ENCODE measurements at regions not wholly inside any gene's neighbourhood (a gene's known extent, or its start where the extent isn't known, plus 50 kb on each side); places are given as distances from the start of the nearest gene placed in this dataset.

DNA sequence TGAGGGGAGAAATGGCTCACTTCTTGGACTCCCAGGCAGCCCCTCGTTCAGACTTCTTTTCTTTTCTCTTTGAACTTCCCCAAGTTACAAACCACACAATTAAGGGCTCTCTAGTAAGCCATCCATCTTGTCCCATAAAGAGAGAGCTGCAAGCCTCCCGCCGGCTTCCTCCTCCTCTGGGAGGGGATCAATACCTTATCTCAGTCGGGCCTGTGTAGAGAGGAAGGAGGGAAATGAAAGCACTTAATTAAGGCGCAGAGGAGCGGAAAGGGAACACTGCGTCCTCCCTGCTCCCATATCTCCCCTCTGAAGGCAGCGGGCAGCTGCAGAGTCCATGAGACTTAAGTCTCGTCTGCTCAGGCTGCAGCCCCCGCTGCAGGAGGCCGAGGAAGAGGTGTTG is 112.6 kb upstream of the CSF3R start:
- no peak for TF ChIP-seq POLR2A (IDR thresholded peaks at IDR 0.05)
- TF ChIP-seq, protein P1, sequence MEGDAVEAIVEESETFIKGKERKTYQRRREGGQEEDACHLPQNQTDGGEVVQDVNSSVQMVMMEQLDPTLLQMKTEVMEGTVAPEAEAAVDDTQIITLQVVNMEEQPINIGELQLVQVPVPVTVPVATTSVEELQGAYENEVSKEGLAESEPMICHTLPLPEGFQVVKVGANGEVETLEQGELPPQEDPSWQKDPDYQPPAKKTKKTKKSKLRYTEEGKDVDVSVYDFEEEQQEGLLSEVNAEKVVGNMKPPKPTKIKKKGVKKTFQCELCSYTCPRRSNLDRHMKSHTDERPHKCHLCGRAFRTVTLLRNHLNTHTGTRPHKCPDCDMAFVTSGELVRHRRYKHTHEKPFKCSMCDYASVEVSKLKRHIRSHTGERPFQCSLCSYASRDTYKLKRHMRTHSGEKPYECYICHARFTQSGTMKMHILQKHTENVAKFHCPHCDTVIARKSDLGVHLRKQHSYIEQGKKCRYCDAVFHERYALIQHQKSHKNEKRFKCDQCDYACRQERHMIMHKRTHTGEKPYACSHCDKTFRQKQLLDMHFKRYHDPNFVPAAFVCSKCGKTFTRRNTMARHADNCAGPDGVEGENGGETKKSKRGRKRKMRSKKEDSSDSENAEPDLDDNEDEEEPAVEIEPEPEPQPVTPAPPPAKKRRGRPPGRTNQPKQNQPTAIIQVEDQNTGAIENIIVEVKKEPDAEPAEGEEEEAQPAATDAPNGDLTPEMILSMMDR (IDR thresholded peaks at IDR 0.05) = no peak
- no peaks in the 10 kb centered on the region for H3K4me1 ChIP-seq
- 34 to 41% methylated on average over 6 to 10 of the region's 11 CpGs for WGBS, 2 donors
- H3K36me3 ChIP-seq = no peaks in the 10 kb centered on the region
- H3K4me3 ChIP-seq = no peak overlapping the region
- peaks cover 0 to 94% (median 0%) of the 10 kb centered on the region in 4 donors for H3K27me3 ChIP-seq
- intact Hi-C loops (cut with DNase I) = no loop called here
- DNase-seq = no peak
- no peak overlapping the region for H3K27ac ChIP-seq
- H3K9me3 ChIP-seq = no peaks in the 10 kb centered on the region

DNA sequence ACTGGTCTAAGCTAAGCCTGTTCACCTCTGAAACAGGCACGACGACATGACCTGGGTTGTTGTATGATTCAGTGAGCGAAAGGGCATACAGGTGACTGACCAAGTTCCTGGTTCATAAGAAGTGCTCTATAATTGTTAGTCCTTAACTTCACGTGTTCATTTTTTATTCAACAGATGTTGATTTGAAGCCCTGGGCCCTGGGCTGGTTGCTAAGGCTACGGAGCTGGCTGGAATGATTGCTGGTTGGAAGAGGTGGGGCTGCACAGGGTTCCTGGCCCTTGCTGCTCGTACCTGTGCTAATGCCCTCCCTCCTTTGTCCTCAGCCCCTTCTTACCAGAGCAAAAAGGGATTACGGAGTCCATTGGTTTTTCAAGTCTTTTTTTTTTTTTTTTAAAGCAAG is 111.3 kb upstream of the CSF3R start:
- H3K4me3 ChIP-seq = no peak overlapping the region
- DNase-seq = no peak
- peaks cover 0 to 97% (median 0%) of the 10 kb centered on the region in 4 donors for H3K27me3 ChIP-seq
- intact Hi-C loops (cut with DNase I) = no loop called here
- no peak overlapping the region for H3K27ac ChIP-seq
- no peaks in the 10 kb centered on the region for H3K4me1 ChIP-seq
- no peaks in the 10 kb centered on the region for H3K9me3 ChIP-seq
- TF ChIP-seq, protein P1 (IDR thresholded peaks at IDR 0.05) = no peak
- TF ChIP-seq POLR2A (IDR thresholded peaks at IDR 0.05) = no peak
- WGBS, 2 donors = 45 to 51% methylated on average over 7 of the region's 7 CpGs
- H3K36me3 ChIP-seq = no peaks in the 10 kb centered on the region

DNA sequence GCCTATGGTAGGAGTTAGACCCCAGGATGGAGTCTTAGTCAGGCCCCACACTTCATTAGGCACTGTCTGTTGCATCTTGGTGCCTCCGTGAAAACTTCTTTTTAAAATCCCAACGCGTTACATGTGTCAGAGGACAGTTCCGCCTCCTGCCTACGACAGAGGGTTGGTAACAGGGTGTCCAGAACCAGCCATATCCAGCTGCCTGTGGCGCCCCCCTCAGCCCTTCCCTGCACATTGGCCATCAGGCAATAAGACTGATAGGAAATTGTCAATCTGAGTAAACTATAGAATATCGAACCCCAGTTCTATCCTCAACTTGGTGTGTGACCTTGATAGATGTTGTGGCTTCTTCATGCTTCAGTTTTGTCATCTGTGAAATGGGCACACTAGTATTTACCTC is 108.6 kb upstream of the CSF3R start:
- Histone ChIP-seq H3K4me1 (peaks cover 0 to under 1% (median 0%) of the 10 kb centered on the region in 3 donors), H3K36me3 (no peaks in the 10 kb centered on the region), H3K4me3 (no peak overlapping the region), H3K27me3 (peaks cover 0 to 98% (median 2%) of the 10 kb centered on the region in 4 donors), H3K27ac (no peak overlapping the region), H3K9me3 (no peaks in the 10 kb centered on the region)
- no peak for DNase-seq
- no peak for TF ChIP-seq POLR2A (IDR thresholded peaks at IDR 0.05)
- TF ChIP-seq, protein P1 (IDR thresholded peaks at IDR 0.05) = no peak
- intact Hi-C loops (cut with DNase I) = no loop called here
- 45 to 49% methylated on average over 6 to 7 of the region's 7 CpGs for WGBS, 2 donors

DNA sequence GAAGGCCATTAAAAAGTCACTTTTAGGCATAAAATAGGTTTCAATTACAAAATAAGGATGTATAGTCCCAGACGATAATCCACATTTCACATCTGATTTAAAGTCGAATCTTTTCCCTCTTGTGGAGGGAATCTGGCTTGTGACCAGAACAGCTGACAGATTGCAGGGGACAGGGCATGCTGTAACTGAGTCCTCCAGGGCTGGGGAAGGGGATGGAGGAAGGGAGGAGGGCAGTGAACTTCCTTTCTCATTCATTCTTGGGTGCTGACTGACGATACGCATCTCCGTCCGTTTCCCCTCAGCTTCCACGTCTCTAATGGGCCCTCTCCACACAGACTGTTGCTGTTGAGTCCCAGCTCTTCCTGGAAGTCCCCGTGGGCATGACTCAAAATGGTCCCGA is 108.1 kb upstream of the CSF3R start:
- Histone ChIP-seq H3K4me1 (peaks cover 0 to 6% (median 3%) of the 10 kb centered on the region in 3 donors), H3K27ac (no peak overlapping the region), H3K27me3 (peaks cover 0 to 98% (median 2%) of the 10 kb centered on the region in 4 donors), H3K4me3 (no peak overlapping the region), H3K9me3 (no peaks in the 10 kb centered on the region), H3K36me3 (no peaks in the 10 kb centered on the region)
- 20 to 26% methylated on average over 9 of the region's 9 CpGs for WGBS, 2 donors
- no peak for TF ChIP-seq POLR2A (IDR thresholded peaks at IDR 0.05)
- TF ChIP-seq, protein P1 (IDR thresholded peaks at IDR 0.05) = no peak
- DNase-seq = no peak
- intact Hi-C loops (cut with DNase I) = no loop called here

DNA sequence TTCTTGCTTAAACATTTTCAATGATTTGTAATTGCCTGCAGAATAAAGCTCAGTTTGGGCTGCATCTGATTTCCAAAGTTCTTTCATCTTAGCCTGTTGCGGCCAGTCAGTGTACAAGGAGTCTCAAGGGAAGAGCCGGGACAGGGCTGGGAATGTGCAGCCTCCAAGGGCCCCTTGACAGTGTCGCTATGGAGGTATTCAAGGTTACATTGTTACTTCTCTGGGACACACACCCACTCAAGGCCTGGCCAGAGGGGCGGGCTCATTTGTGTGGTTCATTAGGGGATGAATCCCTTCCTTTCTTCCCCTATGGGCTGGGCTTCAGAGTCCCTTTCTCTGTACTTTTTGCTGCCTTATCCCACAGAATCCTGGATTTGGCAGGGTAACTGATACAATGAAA is 107.6 kb upstream of the CSF3R start:
- intact Hi-C loops (cut with DNase I) = no loop called here
- Histone ChIP-seq H3K27ac (no peak overlapping the region), H3K27me3 (peaks cover 0 to 98% (median 2%) of the 10 kb centered on the region in 4 donors), H3K36me3 (no peaks in the 10 kb centered on the region), H3K4me3 (no peak overlapping the region), H3K9me3 (no peaks in the 10 kb centered on the region), H3K4me1 (peaks cover 0 to 7% (median 3%) of the 10 kb centered on the region in 3 donors)
- no peak for DNase-seq
- WGBS, 2 donors = 81% methylated on average over 2 to 4 of the region's 4 CpGs
- TF ChIP-seq, protein P1 (IDR thresholded peaks at IDR 0.05) = no peak
- TF ChIP-seq POLR2A (IDR thresholded peaks at IDR 0.05) = no peak

All from esophagus squamous epithelium (tissue), 5 donors.